ENCODE measurements at regions not wholly inside any gene's neighbourhood (a gene's known extent, or its start where the extent isn't known, plus 50 kb on each side); places are given as distances from the start of the nearest gene placed in this dataset.
"Not testable (repeated sequence)": the region's sequence is repeated elsewhere in the genome, so short reads cannot be mapped to it uniquely, and the experiment has no call there.

GRCh38 chr1:168466092-168466713 lies 77.6 kb downstream of the XCL2 start:
- DNase-seq, result peak; percentile 95
- in situ Hi-C loops (cut with MboI; ENCODE audit: low pct_unique_long_range_greater_than_20kb, low sequenced_read_pairs), result no loop called here

GRCh38 chr1:168461108-168461507 lies 82.7 kb downstream of the XCL2 start:
- DNase-seq; in situ Hi-C loops (cut with MboI; ENCODE audit: low pct_unique_long_range_greater_than_20kb, low sequenced_read_pairs): not testable (repeated sequence)

GRCh38 chr1:168457296-168457695 lies 86.5 kb downstream of the XCL2 start:
- in situ Hi-C loops (cut with MboI; ENCODE audit: low pct_unique_long_range_greater_than_20kb, low sequenced_read_pairs); DNase-seq: not testable (repeated sequence)

- no peak for DNase-seq
- in situ Hi-C loops (cut with MboI; ENCODE audit: low pct_unique_long_range_greater_than_20kb, low sequenced_read_pairs), result no loop called here
Measured at GRCh38 chr1:168455764-168456163, 88.0 kb downstream of the XCL2 start.

- in situ Hi-C loops (cut with MboI; ENCODE audit: low pct_unique_long_range_greater_than_20kb, low sequenced_read_pairs), result no loop called here
- DNase-seq, result no peak
Measured at GRCh38 chr1:168454211-168454815, 89.5 kb downstream of the XCL2 start.

GRCh38 chr1:168453056-168453455 lies 90.7 kb downstream of the XCL2 start:
- DNase-seq, result no peak
- in situ Hi-C loops (cut with MboI; ENCODE audit: low pct_unique_long_range_greater_than_20kb, low sequenced_read_pairs), result no loop called here

GRCh38 chr1:168452329-168452728 lies 91.5 kb downstream of the XCL2 start:
- no peak for DNase-seq
- in situ Hi-C loops (cut with MboI; ENCODE audit: low pct_unique_long_range_greater_than_20kb, low sequenced_read_pairs), result no loop called here

- in situ Hi-C loops (cut with MboI; ENCODE audit: low pct_unique_long_range_greater_than_20kb, low sequenced_read_pairs), result loop anchor here (10.0 to 25.0 kb wide), 2 partner anchors 147 to 664 kb away; partner anchors contain the start of gene ATP1B1
- DNase-seq, result no peak
Measured at GRCh38 chr1:168447871-168448270, 95.9 kb downstream of the XCL2 start.

- no peak for DNase-seq
- in situ Hi-C loops (cut with MboI; ENCODE audit: low pct_unique_long_range_greater_than_20kb, low sequenced_read_pairs), result loop anchor here (10.0 to 25.0 kb wide), 2 partner anchors 149 to 666 kb away; partner anchors contain the start of gene ATP1B1
Measured at GRCh38 chr1:168446081-168446480, 97.7 kb downstream of the XCL2 start.

GRCh38 chr1:168443899-168444298 lies 99.9 kb downstream of the XCL2 start:
- in situ Hi-C loops (cut with MboI; ENCODE audit: low pct_unique_long_range_greater_than_20kb, low sequenced_read_pairs), result loop anchor here (10.0 to 25.0 kb wide), 2 partner anchors 151 to 668 kb away; partner anchors contain the start of gene ATP1B1
- no peak for DNase-seq

- DNase-seq, result no peak
- in situ Hi-C loops (cut with MboI; ENCODE audit: low pct_unique_long_range_greater_than_20kb, low sequenced_read_pairs), result loop anchor here (10.0 to 25.0 kb wide), 2 partner anchors 151 to 669 kb away; partner anchors contain the start of gene ATP1B1
Measured at GRCh38 chr1:168443356-168443755, 100.4 kb downstream of the XCL2 start.

- DNase-seq, result no peak
- in situ Hi-C loops (cut with MboI; ENCODE audit: low pct_unique_long_range_greater_than_20kb, low sequenced_read_pairs), result loop anchor here (10.0 to 25.0 kb wide), 2 partner anchors 152 to 669 kb away; partner anchors contain the start of gene ATP1B1
Measured at GRCh38 chr1:168442931-168443330, 100.9 kb downstream of the XCL2 start.

GRCh38 chr1:168441745-168442144 lies 102.1 kb downstream of the XCL2 start:
- in situ Hi-C loops (cut with MboI; ENCODE audit: low pct_unique_long_range_greater_than_20kb, low sequenced_read_pairs), result loop anchor here (10.0 to 25.0 kb wide), 2 partner anchors 153 to 671 kb away; partner anchors contain the start of gene ATP1B1
- DNase-seq, result no peak

- in situ Hi-C loops (cut with MboI; ENCODE audit: low pct_unique_long_range_greater_than_20kb, low sequenced_read_pairs), result loop anchor here (10.0 to 25.0 kb wide), 2 partner anchors 155 to 673 kb away; partner anchors contain the start of gene ATP1B1
- peak; percentile 93 for DNase-seq
Measured at GRCh38 chr1:168439456-168440375, 104.1 kb downstream of the XCL2 start.

GRCh38 chr1:168438626-168439025 lies 105.2 kb downstream of the XCL2 start:
- no peak for DNase-seq
- in situ Hi-C loops (cut with MboI; ENCODE audit: low pct_unique_long_range_greater_than_20kb, low sequenced_read_pairs), result loop anchor here (25.0 kb wide), 1 partner anchor 674 kb away; the partner anchor contains the start of gene ATP1B1

GRCh38 chr1:168437821-168438220 lies 106.0 kb downstream of the XCL2 start:
- in situ Hi-C loops (cut with MboI; ENCODE audit: low pct_unique_long_range_greater_than_20kb, low sequenced_read_pairs), result loop anchor here (25.0 kb wide), 1 partner anchor 674 kb away; the partner anchor contains the start of gene ATP1B1
- DNase-seq, result no peak

GRCh38 chr1:168435439-168435838 lies 108.4 kb downstream of the XCL2 start:
- in situ Hi-C loops (cut with MboI; ENCODE audit: low pct_unique_long_range_greater_than_20kb, low sequenced_read_pairs), result loop anchor here (25.0 kb wide), 1 partner anchor 677 kb away; the partner anchor contains the start of gene ATP1B1
- no peak for DNase-seq

- in situ Hi-C loops (cut with MboI; ENCODE audit: low pct_unique_long_range_greater_than_20kb, low sequenced_read_pairs), result loop anchor here (25.0 kb wide), 1 partner anchor 679 kb away; the partner anchor contains the start of gene ATP1B1
- no peak for DNase-seq
Measured at GRCh38 chr1:168433238-168433637, 110.6 kb downstream of the XCL2 start.

- no peak for DNase-seq
- in situ Hi-C loops (cut with MboI; ENCODE audit: low pct_unique_long_range_greater_than_20kb, low sequenced_read_pairs), result loop anchor here (25.0 kb wide), 1 partner anchor 680 kb away; the partner anchor contains the start of gene ATP1B1
Measured at GRCh38 chr1:168431882-168432281, 111.9 kb downstream of the XCL2 start.
